ENCODE measurements at regions not wholly inside any gene's neighbourhood (a gene's known extent, or its start where the extent isn't known, plus 50 kb on each side); places are given as distances from the start of the nearest gene placed in this dataset.

DNA sequence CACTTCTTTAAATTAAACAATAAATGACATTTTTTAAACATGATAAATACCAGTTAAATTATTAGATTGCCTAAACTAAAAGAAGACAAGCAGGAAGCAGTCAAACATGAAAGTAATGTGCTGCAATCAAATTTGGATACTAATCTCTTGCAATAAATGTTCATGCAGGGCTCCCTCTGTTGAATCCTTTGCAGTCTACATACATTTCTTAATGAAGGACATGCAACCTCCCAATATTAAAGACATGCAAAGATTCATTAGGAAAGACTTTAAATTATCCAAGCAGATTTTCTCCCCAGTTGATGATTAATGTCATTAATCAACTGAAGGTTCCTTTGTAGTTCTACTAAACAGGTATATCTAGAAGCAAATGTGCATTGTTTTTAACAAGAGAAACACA, 245.4 kb downstream of the ZIC4 start:
- TF ChIP-seq, protein P1, sequence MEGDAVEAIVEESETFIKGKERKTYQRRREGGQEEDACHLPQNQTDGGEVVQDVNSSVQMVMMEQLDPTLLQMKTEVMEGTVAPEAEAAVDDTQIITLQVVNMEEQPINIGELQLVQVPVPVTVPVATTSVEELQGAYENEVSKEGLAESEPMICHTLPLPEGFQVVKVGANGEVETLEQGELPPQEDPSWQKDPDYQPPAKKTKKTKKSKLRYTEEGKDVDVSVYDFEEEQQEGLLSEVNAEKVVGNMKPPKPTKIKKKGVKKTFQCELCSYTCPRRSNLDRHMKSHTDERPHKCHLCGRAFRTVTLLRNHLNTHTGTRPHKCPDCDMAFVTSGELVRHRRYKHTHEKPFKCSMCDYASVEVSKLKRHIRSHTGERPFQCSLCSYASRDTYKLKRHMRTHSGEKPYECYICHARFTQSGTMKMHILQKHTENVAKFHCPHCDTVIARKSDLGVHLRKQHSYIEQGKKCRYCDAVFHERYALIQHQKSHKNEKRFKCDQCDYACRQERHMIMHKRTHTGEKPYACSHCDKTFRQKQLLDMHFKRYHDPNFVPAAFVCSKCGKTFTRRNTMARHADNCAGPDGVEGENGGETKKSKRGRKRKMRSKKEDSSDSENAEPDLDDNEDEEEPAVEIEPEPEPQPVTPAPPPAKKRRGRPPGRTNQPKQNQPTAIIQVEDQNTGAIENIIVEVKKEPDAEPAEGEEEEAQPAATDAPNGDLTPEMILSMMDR (IDR thresholded peaks at IDR 0.05; ENCODE audit: insufficient read depth, low read depth, low read length), result no peak
- no peak for TF ChIP-seq EZH2 (IDR thresholded peaks at IDR 0.05; ENCODE audit: insufficient read depth, low read length)
